Right atrium auricular region (tissue), 2 donors: ENCODE measurements at regions not wholly inside any gene's neighbourhood (a gene's known extent, or its start where the extent isn't known, plus 50 kb on each side); places are given as distances from the start of the nearest gene placed in this dataset.
"Not testable (repeated sequence)": the region's sequence is repeated elsewhere in the genome, so short reads cannot be mapped to it uniquely, and the experiment has no call there.

ENCODE experiments used
- DNase-seq: peaks from one replicate; pipeline ENCODE4 v3.0.0-alpha.2; 2019; ENCODE audit warnings: low spot score
- H3K27ac ChIP-seq, 2 donors: fragments of 200-600 bp; sonication (generic); 1 replicate in 1 of 2; 2 replicates in 1 of 2; pipeline ENCODE4 v1.5.1; 2016 to 2019
- H3K27me3 ChIP-seq, 2 donors: fragments of 200-600 bp; sonication (generic); one replicate each; pipeline versions ENCODE4 v1.5.1 to v1.6.0; 2017 to 2019
- H3K36me3 ChIP-seq: fragments of 200-600 bp; sonication (generic); one replicate; pipeline ENCODE4 v1.5.1; 2016
- H3K4me1 ChIP-seq, 2 donors: fragments of 200-600 bp; sonication (generic); one replicate each; pipeline versions ENCODE4 v1.5.1 to v1.6.0; 2017 to 2019
- H3K4me3 ChIP-seq, 2 donors: fragments of 200-600 bp; sonication (generic); 1 replicate in 1 of 2; 2 replicates in 1 of 2; pipeline ENCODE4 v1.5.1; 2017 to 2019; ENCODE audit warnings: mild to moderate bottlenecking in 1 of 2, moderate library complexity in 1 of 2
- H3K9me3 ChIP-seq, 2 donors: fragments of 200-600 bp; sonication (generic); one replicate each; pipeline ENCODE4 v1.5.1; 2019
- TF ChIP-seq, protein P1 (sequence below), 2 donors: fragments of 200-600 bp; sonication (generic); IDR thresholded peaks; one replicate each; pipeline ENCODE4 v1.5.1; 2019; ENCODE audit warnings: antibody characterized with exemption in 2 of 2

DNA sequence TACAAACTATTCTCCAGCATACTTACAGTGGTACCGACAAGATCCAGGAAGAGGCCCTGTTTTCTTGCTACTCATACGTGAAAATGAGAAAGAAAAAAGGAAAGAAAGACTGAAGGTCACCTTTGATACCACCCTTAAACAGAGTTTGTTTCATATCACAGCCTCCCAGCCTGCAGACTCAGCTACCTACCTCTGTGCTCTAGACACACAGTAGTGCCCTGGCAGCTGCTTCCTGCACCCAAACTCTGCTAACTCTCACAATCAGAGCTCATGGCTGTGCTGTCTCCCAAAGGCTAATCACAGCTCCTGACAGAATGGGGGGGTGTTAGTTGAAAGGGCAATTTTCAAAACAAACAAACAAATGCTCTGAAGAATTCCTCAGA lies 95.2 kb upstream of the OR4E1 start:
- TF ChIP-seq, protein P1, sequence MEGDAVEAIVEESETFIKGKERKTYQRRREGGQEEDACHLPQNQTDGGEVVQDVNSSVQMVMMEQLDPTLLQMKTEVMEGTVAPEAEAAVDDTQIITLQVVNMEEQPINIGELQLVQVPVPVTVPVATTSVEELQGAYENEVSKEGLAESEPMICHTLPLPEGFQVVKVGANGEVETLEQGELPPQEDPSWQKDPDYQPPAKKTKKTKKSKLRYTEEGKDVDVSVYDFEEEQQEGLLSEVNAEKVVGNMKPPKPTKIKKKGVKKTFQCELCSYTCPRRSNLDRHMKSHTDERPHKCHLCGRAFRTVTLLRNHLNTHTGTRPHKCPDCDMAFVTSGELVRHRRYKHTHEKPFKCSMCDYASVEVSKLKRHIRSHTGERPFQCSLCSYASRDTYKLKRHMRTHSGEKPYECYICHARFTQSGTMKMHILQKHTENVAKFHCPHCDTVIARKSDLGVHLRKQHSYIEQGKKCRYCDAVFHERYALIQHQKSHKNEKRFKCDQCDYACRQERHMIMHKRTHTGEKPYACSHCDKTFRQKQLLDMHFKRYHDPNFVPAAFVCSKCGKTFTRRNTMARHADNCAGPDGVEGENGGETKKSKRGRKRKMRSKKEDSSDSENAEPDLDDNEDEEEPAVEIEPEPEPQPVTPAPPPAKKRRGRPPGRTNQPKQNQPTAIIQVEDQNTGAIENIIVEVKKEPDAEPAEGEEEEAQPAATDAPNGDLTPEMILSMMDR (IDR thresholded peaks at IDR 0.05): no peak
- DNase-seq: no peak
- no peaks in the 10 kb centered on the region for H3K4me1 ChIP-seq
- H3K27me3 ChIP-seq: no peaks in the 10 kb centered on the region
- H3K36me3 ChIP-seq: no peaks in the 10 kb centered on the region
- no peak overlapping the region for H3K27ac ChIP-seq
- H3K4me3 ChIP-seq: no peak overlapping the region
- H3K9me3 ChIP-seq: no peaks in the 10 kb centered on the region

DNA sequence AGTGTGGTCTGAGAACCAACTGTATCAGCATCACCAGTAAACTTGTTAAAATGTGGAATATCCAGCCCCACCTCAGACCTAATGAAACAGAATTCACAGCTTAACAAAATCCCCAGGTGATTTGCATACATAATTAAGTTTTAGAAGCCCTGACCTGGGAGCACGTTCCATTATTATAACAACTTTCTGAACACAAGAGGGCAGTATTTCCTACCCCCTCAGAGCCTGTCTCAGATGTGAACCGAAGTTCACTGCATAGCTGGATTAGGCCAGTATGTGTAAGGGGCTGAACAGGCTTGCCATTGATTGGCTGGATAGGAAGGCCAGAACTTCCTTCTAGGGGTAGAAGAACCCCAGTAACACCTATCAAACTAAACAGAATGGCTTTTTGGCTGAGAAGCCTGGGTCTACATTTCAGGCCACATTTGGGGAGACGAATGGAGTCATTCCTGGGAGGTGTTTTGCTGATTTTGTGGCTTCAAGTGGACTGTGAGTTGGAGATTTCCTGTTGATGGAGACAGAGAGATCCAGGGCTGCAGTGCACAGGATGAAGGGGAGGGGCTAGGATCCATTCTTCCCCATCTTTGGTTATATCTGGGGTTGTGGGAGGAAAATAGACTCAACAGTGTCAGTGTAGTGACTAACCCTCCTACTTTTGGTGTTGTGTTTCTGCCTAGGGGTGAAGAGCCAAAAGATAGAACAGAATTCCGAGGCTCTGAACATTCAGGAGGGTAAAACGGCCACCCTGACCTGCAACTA lies 94.7 kb upstream of the OR4E1 start:
- TF ChIP-seq, protein P1 (IDR thresholded peaks at IDR 0.05): peak in 1 of 2 donors; percentile 40
- H3K9me3 ChIP-seq: no peaks in the 10 kb centered on the region
- H3K27me3 ChIP-seq: no peaks in the 10 kb centered on the region
- H3K4me1 ChIP-seq: no peaks in the 10 kb centered on the region
- no peak overlapping the region for H3K27ac ChIP-seq
- no peak overlapping the region for H3K4me3 ChIP-seq
- DNase-seq: no peak
- no peaks in the 10 kb centered on the region for H3K36me3 ChIP-seq

DNA sequence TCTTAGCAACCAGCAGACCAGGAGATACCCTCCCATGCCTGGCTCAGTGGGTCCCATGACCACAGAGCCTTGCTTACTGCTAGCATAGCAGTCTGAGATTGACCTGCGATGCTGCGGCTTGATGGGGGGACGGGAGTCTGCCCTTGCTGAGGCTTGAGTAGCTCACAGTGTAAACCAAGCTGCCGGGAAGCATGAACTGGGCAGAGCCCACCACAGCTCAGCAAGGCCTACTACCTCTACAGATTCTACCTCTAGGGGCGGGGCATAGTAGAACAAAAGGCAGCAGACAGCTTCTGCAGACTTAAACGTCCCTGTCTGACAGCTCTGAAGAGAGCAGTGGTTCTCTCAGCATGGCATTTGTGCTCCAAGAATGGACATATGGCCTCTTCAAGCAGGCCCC lies 86.7 kb upstream of the OR4E1 start:
- H3K4me3 ChIP-seq, H3K27me3 ChIP-seq, H3K9me3 ChIP-seq, H3K36me3 ChIP-seq, DNase-seq, H3K27ac ChIP-seq, H3K4me1 ChIP-seq: not testable (repeated sequence)

DNA sequence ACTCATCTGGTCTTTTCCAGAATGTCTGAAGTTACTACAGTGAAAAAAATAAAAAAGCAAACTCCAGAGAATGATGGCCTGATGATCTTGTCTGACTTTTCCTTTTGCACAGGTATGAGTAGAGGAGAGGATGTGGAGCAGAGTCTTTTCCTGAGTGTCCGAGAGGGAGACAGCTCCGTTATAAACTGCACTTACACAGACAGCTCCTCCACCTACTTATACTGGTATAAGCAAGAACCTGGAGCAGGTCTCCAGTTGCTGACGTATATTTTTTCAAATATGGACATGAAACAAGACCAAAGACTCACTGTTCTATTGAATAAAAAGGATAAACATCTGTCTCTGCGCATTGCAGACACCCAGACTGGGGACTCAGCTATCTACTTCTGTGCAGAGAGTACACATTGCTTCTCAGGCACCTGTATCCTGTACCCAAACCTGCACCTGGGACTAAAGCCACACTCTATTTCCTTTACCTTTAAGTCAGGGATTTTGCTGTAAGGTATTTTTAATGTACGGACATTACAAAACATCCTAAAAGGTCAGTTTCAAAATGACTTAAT lies 75.8 kb upstream of the OR4E1 start:
- H3K36me3 ChIP-seq: no peaks in the 10 kb centered on the region
- H3K4me3 ChIP-seq: no peak overlapping the region
- H3K9me3 ChIP-seq: no peaks in the 10 kb centered on the region
- DNase-seq: no peak
- H3K27ac ChIP-seq: no peak overlapping the region
- no peaks in the 10 kb centered on the region for H3K27me3 ChIP-seq
- no peaks in the 10 kb centered on the region for H3K4me1 ChIP-seq
- TF ChIP-seq, protein P1 (IDR thresholded peaks at IDR 0.05): no peak

DNA sequence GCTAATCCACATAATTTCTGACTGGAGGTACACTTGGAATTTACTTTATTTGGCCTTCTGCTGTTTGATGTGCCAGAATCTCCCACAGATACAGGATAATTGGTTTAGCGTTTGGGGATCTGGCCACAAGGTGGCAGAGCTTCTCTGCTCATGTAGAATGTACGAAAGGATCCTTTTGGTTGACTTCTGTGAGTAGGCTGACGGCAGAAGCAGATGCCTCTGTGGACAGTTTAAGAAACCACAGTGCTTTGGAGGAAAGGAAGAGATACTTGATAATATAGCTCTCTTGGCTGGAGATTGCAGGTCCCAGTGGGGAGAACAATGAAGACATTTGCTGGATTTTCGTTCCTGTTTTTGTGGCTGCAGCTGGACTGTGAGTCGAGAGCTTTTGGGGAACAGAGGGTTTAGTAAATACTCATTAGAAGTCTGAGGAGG lies 75.3 kb upstream of the OR4E1 start:
- no peak for DNase-seq
- H3K36me3 ChIP-seq: no peaks in the 10 kb centered on the region
- H3K4me1 ChIP-seq: no peaks in the 10 kb centered on the region
- H3K4me3 ChIP-seq: no peak overlapping the region
- H3K27me3 ChIP-seq: no peaks in the 10 kb centered on the region
- no peak overlapping the region for H3K27ac ChIP-seq
- H3K9me3 ChIP-seq: no peaks in the 10 kb centered on the region
- TF ChIP-seq, protein P1 (IDR thresholded peaks at IDR 0.05): peak; percentile 39 to 68

DNA sequence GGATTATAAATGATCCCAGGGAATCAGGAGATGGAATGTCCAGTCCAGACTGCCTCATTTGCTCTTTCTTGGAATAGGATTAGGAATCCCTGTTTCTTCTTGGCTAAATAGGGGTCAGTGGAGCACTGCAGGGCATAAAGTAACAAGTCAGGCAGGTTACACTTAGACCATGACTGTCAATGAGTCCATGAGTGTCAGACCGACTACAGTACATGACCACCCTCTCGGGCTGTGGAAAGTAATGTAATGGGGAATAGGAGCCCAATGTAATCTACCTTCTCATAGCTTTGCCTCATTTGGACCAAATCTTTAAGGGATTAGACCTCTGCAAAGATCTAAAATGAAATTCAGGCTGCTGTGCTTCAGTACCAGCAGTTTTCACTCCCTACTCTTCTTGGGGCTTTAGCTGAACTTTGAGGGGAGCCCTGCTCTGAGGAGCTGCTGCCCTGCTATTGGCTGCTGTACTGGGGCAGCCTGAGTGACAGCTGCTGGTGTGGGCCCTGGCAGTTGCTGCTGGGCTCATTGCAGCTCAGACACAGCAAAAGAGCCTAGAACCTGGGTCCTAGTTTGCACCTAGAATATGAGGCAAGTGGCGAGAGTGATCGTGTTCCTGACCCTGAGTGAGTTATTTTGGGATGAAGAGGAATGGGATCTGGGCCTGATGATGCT lies 62.2 kb upstream of the OR4E1 start:
- no peak overlapping the region for H3K4me3 ChIP-seq
- DNase-seq: no peak
- TF ChIP-seq, protein P1 (IDR thresholded peaks at IDR 0.05): no peak
- H3K27me3 ChIP-seq: no peaks in the 10 kb centered on the region
- H3K9me3 ChIP-seq: no peaks in the 10 kb centered on the region
- no peaks in the 10 kb centered on the region for H3K36me3 ChIP-seq
- no peak overlapping the region for H3K27ac ChIP-seq
- no peaks in the 10 kb centered on the region for H3K4me1 ChIP-seq
